ENCODE measurements at regions not wholly inside any gene's neighbourhood (a gene's known extent, or its start where the extent isn't known, plus 50 kb on each side); places are given as distances from the start of the nearest gene placed in this dataset.

DNA sequence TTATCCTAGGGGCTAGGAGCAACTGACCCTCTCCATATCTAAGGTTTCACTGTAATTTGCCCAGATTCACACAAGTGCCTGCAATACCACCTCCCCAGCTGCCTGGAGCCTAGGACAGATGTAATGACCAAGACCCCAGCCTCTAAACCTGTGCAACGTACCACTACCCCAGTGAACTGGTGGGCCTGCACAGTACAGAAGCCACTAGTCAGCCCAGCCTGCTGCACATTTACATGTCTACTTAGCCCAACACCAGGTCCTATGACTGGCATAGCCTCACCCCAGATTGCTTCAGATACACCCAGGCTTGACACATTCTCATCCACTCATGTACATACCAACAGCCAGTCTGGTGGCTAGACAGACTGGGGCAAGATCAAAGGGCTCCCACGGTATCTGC lies 1336.6 kb downstream of the BRINP3 start:
- intact Hi-C loops (cut with micrococcal nuclease; ENCODE audit: unreplicated experiment) = no loop called here
- Histone ChIP-seq H3K4me2 (ENCODE audit: low read length) (no peak overlapping the region), H3K79me2 (ENCODE audit: insufficient read depth, low read depth, low read length) (no peaks in the 10 kb centered on the region), H2AFZ (ENCODE audit: low read length) (no peak overlapping the region), H3K9me3 (ENCODE audit: low read length) (no peaks in the 10 kb centered on the region), H3K4me1 (ENCODE audit: insufficient read depth, low read length, poor library complexity, severe bottlenecking) (no peaks in the 10 kb centered on the region), H4K20me1 (ENCODE audit: insufficient read depth, low read length) (no peaks in the 10 kb centered on the region), H3K9me2 (ENCODE audit: insufficient read depth, low read length) (no peaks in the 10 kb centered on the region), H3K36me3 (ENCODE audit: insufficient read depth, low read length) (no peaks in the 10 kb centered on the region), H3K4me3 (ENCODE audit: low read depth, low read length, poor library complexity, severe bottlenecking) (no peak overlapping the region), H3K27ac (ENCODE audit: low read depth, low read length, poor library complexity, severe bottlenecking) (no peak overlapping the region)
- BruUV-seq (replicated peaks) = no TSS peak
- no peak for TF ChIP-seq EZH2phosphoT487 (IDR thresholded peaks at IDR 0.05; ENCODE audit: borderline replicate concordance, low read depth, low read length)
- TF ChIP-seq, protein P1, sequence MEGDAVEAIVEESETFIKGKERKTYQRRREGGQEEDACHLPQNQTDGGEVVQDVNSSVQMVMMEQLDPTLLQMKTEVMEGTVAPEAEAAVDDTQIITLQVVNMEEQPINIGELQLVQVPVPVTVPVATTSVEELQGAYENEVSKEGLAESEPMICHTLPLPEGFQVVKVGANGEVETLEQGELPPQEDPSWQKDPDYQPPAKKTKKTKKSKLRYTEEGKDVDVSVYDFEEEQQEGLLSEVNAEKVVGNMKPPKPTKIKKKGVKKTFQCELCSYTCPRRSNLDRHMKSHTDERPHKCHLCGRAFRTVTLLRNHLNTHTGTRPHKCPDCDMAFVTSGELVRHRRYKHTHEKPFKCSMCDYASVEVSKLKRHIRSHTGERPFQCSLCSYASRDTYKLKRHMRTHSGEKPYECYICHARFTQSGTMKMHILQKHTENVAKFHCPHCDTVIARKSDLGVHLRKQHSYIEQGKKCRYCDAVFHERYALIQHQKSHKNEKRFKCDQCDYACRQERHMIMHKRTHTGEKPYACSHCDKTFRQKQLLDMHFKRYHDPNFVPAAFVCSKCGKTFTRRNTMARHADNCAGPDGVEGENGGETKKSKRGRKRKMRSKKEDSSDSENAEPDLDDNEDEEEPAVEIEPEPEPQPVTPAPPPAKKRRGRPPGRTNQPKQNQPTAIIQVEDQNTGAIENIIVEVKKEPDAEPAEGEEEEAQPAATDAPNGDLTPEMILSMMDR (conservative IDR thresholded peaks at IDR 0.05; ENCODE audit: low read length) = no peak
- ChIA-PET CTCF (ENCODE audit: unreplicated experiment) (no interaction called here), POLR2A (no interaction called here)
- DNase-seq (ENCODE audit: low spot score) = no peak

DNA sequence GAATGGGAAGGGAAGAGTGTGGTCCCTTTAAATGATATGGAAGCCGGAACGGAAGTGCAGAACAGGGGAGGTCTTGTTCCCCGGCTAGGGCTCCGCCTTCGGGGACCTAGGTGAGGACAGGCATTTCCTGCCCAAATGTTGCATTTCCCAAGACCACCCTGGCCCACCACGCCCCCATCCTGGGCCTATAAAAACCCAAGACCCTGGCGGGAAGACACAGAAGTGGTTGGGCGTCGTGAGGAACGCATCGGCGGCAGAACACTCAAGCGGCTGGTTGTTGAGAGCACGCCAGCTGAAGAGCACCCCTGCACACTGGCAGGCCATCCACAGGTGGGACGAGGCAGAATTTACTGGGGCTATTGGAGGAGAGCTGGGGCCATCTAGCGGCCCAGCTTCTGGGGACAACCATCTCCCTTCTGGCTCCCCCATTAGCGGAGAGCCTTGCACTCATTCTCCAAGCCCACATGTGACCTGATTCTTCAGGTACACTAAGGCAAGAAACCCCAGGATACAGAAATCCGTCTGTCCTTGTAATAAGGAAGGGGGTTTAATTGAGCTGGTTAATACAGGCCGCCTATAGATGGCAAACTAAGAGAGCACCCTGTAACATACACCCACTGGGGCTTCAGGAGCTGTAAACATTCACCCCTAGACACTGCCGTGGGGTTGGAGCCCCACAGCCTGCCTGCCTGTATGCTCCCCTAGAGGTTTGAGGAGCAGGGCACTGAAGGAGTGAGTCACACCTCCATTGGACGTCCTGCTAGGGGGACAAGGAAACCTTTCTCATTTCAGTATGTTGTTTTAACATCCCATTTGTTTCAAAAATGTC lies 1327.9 kb downstream of the BRINP3 start:
- H2AFZ ChIP-seq (ENCODE audit: low read length) = no peak overlapping the region
- no peaks in the 10 kb centered on the region for H3K36me3 ChIP-seq (ENCODE audit: insufficient read depth, low read length)
- H3K9me2 ChIP-seq (ENCODE audit: insufficient read depth, low read length) = no peaks in the 10 kb centered on the region
- DNase-seq (ENCODE audit: low spot score) = no peak
- intact Hi-C loops (cut with micrococcal nuclease; ENCODE audit: unreplicated experiment) = no loop called here
- H3K4me1 ChIP-seq (ENCODE audit: insufficient read depth, low read length, poor library complexity, severe bottlenecking) = no peaks in the 10 kb centered on the region
- no peak overlapping the region for H3K4me3 ChIP-seq (ENCODE audit: low read depth, low read length, poor library complexity, severe bottlenecking)
- POLR2A ChIA-PET = no interaction called here
- TF ChIP-seq, protein P1 (conservative IDR thresholded peaks at IDR 0.05; ENCODE audit: low read length) = no peak
- no peak for TF ChIP-seq EZH2phosphoT487 (IDR thresholded peaks at IDR 0.05; ENCODE audit: borderline replicate concordance, low read depth, low read length)
- no peaks in the 10 kb centered on the region for H3K79me2 ChIP-seq (ENCODE audit: insufficient read depth, low read depth, low read length)
- no peaks in the 10 kb centered on the region for H3K9me3 ChIP-seq (ENCODE audit: low read length)
- no peaks in the 10 kb centered on the region for H4K20me1 ChIP-seq (ENCODE audit: insufficient read depth, low read length)
- CTCF ChIA-PET (ENCODE audit: unreplicated experiment) = no interaction called here
- no TSS peak for BruUV-seq (replicated peaks)
- no peak overlapping the region for H3K4me2 ChIP-seq (ENCODE audit: low read length)
- H3K27ac ChIP-seq (ENCODE audit: low read depth, low read length, poor library complexity, severe bottlenecking) = no peak overlapping the region

DNA sequence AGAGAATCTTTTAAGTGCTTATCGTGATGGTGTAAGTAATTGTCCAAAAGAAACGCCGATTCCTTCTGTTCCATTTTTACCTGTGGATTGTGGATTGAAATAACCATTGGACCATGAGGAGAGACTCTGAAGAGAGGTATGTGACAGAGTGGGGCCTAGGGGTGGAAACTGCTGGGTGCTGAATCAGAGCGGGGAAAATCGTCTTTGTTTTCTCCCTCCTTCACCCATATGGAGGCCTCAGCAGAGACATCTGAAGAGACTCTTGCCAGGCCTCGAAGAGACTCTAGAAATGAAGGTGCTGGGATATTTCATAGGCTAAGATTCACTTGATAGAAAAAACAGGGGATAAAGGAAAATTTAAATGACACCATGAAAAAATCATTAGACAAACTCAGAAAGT lies 1327.0 kb downstream of the BRINP3 start:
- Histone ChIP-seq H4K20me1 (ENCODE audit: insufficient read depth, low read length) (no peaks in the 10 kb centered on the region), H3K9me3 (ENCODE audit: low read length) (no peaks in the 10 kb centered on the region), H2AFZ (ENCODE audit: low read length) (no peak overlapping the region), H3K4me2 (ENCODE audit: low read length) (no peak overlapping the region), H3K27ac (ENCODE audit: low read depth, low read length, poor library complexity, severe bottlenecking) (no peak overlapping the region), H3K79me2 (ENCODE audit: insufficient read depth, low read depth, low read length) (no peaks in the 10 kb centered on the region), H3K9me2 (ENCODE audit: insufficient read depth, low read length) (no peaks in the 10 kb centered on the region), H3K36me3 (ENCODE audit: insufficient read depth, low read length) (no peaks in the 10 kb centered on the region), H3K4me3 (ENCODE audit: low read depth, low read length, poor library complexity, severe bottlenecking) (no peak overlapping the region), H3K4me1 (ENCODE audit: insufficient read depth, low read length, poor library complexity, severe bottlenecking) (no peaks in the 10 kb centered on the region)
- DNase-seq (ENCODE audit: low spot score) = no peak
- POLR2A ChIA-PET = no interaction called here
- BruUV-seq (replicated peaks) = no TSS peak
- intact Hi-C loops (cut with micrococcal nuclease; ENCODE audit: unreplicated experiment) = no loop called here
- no peak for TF ChIP-seq EZH2phosphoT487 (IDR thresholded peaks at IDR 0.05; ENCODE audit: borderline replicate concordance, low read depth, low read length)
- TF ChIP-seq, protein P1 (conservative IDR thresholded peaks at IDR 0.05; ENCODE audit: low read length) = no peak
- CTCF ChIA-PET (ENCODE audit: unreplicated experiment) = no interaction called here

Measured in OCI-LY7 (cell line).